Smooth muscle cell (in vitro differentiated cells): ENCODE measurements at regions not wholly inside any gene's neighbourhood (a gene's known extent, or its start where the extent isn't known, plus 50 kb on each side); places are given as distances from the start of the nearest gene placed in this dataset.

Experiments used
- DNase-seq: peaks from one replicate; lab custom pipeline; 2025; ENCODE audit not compliant: unreplicated experiment; lab: John Stamatoyannopoulos, UW
- H2AFZ ChIP-seq: fragments of 200-600 bp; sonication (generic); 2 replicates; pipeline ENCODE4 v1.6.0; 2016; ENCODE audit warnings: antibody characterized with exemption, low read depth, mild to moderate bottlenecking
- H3F3A ChIP-seq: fragments of 200-600 bp; sonication (generic); 2 replicates; pipeline ENCODE4 v1.6.0; 2017; ENCODE audit warnings: antibody characterized with exemption, low read depth
- H3K27ac ChIP-seq: fragments of 200-600 bp; sonication (generic); 2 replicates; pipeline ENCODE4 v1.5.1; 2016; ENCODE audit warnings: low read depth, mild to moderate bottlenecking
- H3K27me3 ChIP-seq: fragments of 200-600 bp; sonication (generic); 2 replicates; pipeline ENCODE4 v1.6.1; 2016; ENCODE audit warnings: low read depth, mild to moderate bottlenecking
- H3K36me3 ChIP-seq: fragments of 200-600 bp; sonication (generic); 2 replicates; pipeline ENCODE4 v1.5.1; 2016; ENCODE audit warnings: low read depth
- H3K4me1 ChIP-seq: fragments of 200-600 bp; sonication (generic); 2 replicates; pipeline ENCODE4 v1.5.1; 2016; ENCODE audit warnings: low read depth
- H3K4me2 ChIP-seq: fragments of 200-600 bp; sonication (generic); 2 replicates; pipeline ENCODE4 v1.6.0; 2016; ENCODE audit warnings: mild to moderate bottlenecking
- H3K4me3 ChIP-seq: fragments of 200-600 bp; sonication (generic); 2 replicates; pipeline ENCODE4 v1.5.1; 2016; ENCODE audit warnings: mild to moderate bottlenecking
- H3K79me2 ChIP-seq: fragments of 200-600 bp; sonication (generic); 2 replicates; pipeline ENCODE4 v1.6.0; 2016; ENCODE audit warnings: low read depth, mild to moderate bottlenecking
- H3K9ac ChIP-seq: fragments of 200-600 bp; sonication (generic); 2 replicates; pipeline ENCODE4 v1.6.0; 2016; ENCODE audit warnings: low read depth
- H3K9me3 ChIP-seq: fragments of 200-600 bp; sonication (generic); replicated peaks from 2 replicates; pipeline ENCODE4 v1.5.1; 2016; ENCODE audit warnings: low read depth
- H4K20me1 ChIP-seq: fragments of 200-600 bp; sonication (generic); 2 replicates; pipeline ENCODE4 v1.6.0; 2016; ENCODE audit warnings: low read depth
- CTCF ChIP-seq: fragments of 200-600 bp; sonication (generic); IDR thresholded peaks from 2 replicates; pipeline ENCODE4 v1.5.1; 2017; ENCODE audit warnings: borderline replicate concordance, mild to moderate bottlenecking, antibody characterized with exemption; ENCODE audit not compliant: insufficient read depth, poor library complexity, severe bottlenecking
- WGBS: methylation state at CpG from one replicate; pipeline ENCODE4 v1.1.7; 2016; ENCODE audit warnings: low lambda C conversion rate; 5-methylcytosine and 5-hydroxymethylcytosine counted together

GRCh38 chr16:22668318-22668717 lies 145.6 kb upstream of the HS3ST2 start:
- Histone ChIP-seq H3K9ac (no peak overlapping the region), H2AFZ (no peak overlapping the region), H3K27me3 (peaks cover 8% of the 10 kb centered on the region), H3K36me3 (no peaks in the 10 kb centered on the region), H3F3A (no peaks in the 10 kb centered on the region), H3K4me1 (no peaks in the 10 kb centered on the region), H3K4me3 (no peak overlapping the region), H3K27ac (no peak overlapping the region), H4K20me1 (no peaks in the 10 kb centered on the region), H3K79me2 (no peaks in the 10 kb centered on the region), H3K9me3 (no peaks in the 10 kb centered on the region), H3K4me2 (no peak overlapping the region)
- TF ChIP-seq CTCF = no peak
- no peak for DNase-seq
- WGBS = 92% methylated on average over 3 of the region's 3 CpGs

GRCh38 chr16:22670044-22670536 lies 143.9 kb upstream of the HS3ST2 start:
- Histone ChIP-seq H2AFZ (no peak overlapping the region), H3K9me3 (no peaks in the 10 kb centered on the region), H3K4me3 (no peak overlapping the region), H3K79me2 (no peaks in the 10 kb centered on the region), H3F3A (no peaks in the 10 kb centered on the region), H3K4me2 (no peak overlapping the region), H3K27ac (no peak overlapping the region), H3K36me3 (no peaks in the 10 kb centered on the region), H4K20me1 (no peaks in the 10 kb centered on the region), H3K27me3 (peaks cover 25% of the 10 kb centered on the region), H3K4me1 (no peaks in the 10 kb centered on the region), H3K9ac (no peak overlapping the region)
- TF ChIP-seq CTCF = no peak
- WGBS = 92% methylated on average over 8 of the region's 8 CpGs
- DNase-seq = no peak

GRCh38 chr16:22670551-22671041 lies 143.4 kb upstream of the HS3ST2 start:
- H3K4me3 ChIP-seq = no peak overlapping the region
- no peak overlapping the region for H2AFZ ChIP-seq
- H3K36me3 ChIP-seq = no peaks in the 10 kb centered on the region
- H4K20me1 ChIP-seq = no peaks in the 10 kb centered on the region
- H3K9me3 ChIP-seq = no peaks in the 10 kb centered on the region
- H3K27ac ChIP-seq = no peak overlapping the region
- H3K9ac ChIP-seq = no peak overlapping the region
- peaks cover 27% of the 10 kb centered on the region for H3K27me3 ChIP-seq
- no peaks in the 10 kb centered on the region for H3K4me1 ChIP-seq
- H3K79me2 ChIP-seq = no peaks in the 10 kb centered on the region
- no peak for DNase-seq
- H3K4me2 ChIP-seq = no peak overlapping the region
- H3F3A ChIP-seq = no peaks in the 10 kb centered on the region
- WGBS = 43% methylated on average over 7 of the region's 7 CpGs
- no peak for TF ChIP-seq CTCF

- Histone ChIP-seq H3F3A (no peaks in the 10 kb centered on the region), H3K27ac (no peak overlapping the region), H3K27me3 (peaks cover 27% of the 10 kb centered on the region), H3K4me2 (no peak overlapping the region), H3K9me3 (no peaks in the 10 kb centered on the region), H2AFZ (no peak overlapping the region), H3K4me3 (no peak overlapping the region), H3K4me1 (no peaks in the 10 kb centered on the region), H3K79me2 (no peaks in the 10 kb centered on the region), H3K36me3 (no peaks in the 10 kb centered on the region), H3K9ac (no peak overlapping the region), H4K20me1 (no peaks in the 10 kb centered on the region)
- 86% methylated on average over 4 of the region's 4 CpGs for WGBS
- no peak for TF ChIP-seq CTCF
- no peak for DNase-seq
Observed at GRCh38 chr16:22671301-22672076, 142.5 kb upstream of the HS3ST2 start.
